WI38 (cell line): ENCODE measurements at regions not wholly inside any gene's neighbourhood (a gene's known extent, or its start where the extent isn't known, plus 50 kb on each side); places are given as distances from the start of the nearest gene placed in this dataset.

Source experiments
- H3K4me3 ChIP-seq: 2 replicates; pipeline ENCODE4 v1.5.1; 2011; ENCODE audit warnings: low read depth, mild to moderate bottlenecking, control low read depth, low read length
- TF ChIP-seq, protein P1 (sequence below): IDR thresholded peaks from 2 replicates; pipeline ENCODE4 v1.5.1; 2012; ENCODE audit warnings: low read depth, mild to moderate bottlenecking, control low read depth, low read length

DNA sequence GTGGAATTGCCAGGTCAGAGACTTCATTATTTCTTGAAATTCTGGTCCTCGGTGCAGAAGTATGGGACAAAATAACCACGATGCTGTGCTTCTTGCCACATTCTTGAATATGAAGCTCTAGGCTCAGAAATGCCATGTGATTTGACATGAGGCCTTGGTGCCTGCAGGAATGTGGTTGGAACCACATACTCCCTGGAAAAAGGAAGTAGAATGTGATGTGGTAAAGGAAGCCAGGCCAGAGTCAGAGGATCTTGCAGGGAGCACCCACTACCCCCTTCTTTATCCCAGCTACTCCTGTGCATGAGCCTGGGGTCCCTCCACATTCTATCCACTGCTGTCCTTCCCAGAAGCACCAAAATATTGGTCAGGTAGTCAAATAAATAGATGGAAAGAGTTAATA, 80.9 kb downstream of the FOXD1 start:
- TF ChIP-seq, protein P1, sequence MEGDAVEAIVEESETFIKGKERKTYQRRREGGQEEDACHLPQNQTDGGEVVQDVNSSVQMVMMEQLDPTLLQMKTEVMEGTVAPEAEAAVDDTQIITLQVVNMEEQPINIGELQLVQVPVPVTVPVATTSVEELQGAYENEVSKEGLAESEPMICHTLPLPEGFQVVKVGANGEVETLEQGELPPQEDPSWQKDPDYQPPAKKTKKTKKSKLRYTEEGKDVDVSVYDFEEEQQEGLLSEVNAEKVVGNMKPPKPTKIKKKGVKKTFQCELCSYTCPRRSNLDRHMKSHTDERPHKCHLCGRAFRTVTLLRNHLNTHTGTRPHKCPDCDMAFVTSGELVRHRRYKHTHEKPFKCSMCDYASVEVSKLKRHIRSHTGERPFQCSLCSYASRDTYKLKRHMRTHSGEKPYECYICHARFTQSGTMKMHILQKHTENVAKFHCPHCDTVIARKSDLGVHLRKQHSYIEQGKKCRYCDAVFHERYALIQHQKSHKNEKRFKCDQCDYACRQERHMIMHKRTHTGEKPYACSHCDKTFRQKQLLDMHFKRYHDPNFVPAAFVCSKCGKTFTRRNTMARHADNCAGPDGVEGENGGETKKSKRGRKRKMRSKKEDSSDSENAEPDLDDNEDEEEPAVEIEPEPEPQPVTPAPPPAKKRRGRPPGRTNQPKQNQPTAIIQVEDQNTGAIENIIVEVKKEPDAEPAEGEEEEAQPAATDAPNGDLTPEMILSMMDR, result no peak
- no peak overlapping the region for H3K4me3 ChIP-seq

DNA sequence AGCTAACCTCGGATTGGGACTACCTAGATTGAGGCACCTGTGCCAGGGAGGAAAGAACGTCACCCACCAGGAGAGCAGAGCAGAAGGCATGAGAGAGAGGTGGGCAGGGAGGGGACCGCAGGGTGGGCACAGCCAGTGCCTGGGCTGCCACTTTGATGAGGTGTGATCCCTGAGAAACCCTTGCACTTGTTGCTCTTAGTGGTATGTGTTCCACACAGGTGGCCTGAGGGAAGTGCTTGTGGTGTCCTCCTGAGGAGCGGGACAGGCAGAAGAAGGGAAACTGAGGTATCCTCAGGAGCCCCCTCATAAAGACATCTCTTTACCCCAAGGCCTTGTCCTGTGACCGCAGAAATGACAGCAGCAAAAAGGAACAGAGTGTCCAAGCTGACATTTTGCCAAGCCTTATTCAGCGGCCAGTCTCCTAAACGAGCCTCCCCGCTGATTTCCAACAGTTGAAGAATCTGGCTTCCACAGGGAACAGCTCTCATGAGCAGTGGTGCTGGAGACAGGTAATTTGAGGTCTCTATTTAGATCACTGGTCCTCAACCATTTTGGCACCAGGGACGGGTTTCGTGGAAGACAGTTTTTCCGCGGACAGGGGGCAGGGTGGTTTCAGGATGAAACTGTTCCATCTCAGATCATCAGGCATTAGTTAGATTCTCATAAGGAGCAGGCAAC, 82.4 kb downstream of the FOXD1 start:
- no peak overlapping the region for H3K4me3 ChIP-seq
- TF ChIP-seq, protein P1, result no peak

DNA sequence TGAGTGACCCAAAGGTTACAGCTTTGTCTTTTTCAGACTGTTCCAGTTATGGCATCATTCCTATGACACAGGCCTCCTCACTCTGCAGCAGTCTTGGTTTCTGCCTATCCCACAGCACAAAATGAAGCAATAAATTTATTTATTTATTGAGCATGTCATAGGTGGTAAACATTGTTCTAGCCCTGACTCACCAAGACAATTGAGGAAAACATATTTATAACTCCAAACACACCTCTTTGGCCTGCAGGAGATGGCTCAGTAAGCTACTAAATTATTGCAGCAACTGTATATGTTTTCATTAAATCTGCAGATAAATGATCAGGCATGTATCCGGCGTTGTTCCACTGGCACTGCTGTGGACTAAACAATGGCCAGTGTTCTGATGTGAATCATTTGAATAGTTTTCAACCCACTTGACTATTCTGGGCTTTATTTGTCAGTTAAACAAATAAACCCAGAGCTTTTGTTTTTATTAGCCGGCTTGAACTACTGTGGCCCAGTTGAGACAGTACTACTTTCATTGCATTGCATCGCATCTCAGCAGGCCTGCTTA, 83.2 kb downstream of the FOXD1 start:
- TF ChIP-seq, protein P1, result no peak
- H3K4me3 ChIP-seq, result no peak overlapping the region

DNA sequence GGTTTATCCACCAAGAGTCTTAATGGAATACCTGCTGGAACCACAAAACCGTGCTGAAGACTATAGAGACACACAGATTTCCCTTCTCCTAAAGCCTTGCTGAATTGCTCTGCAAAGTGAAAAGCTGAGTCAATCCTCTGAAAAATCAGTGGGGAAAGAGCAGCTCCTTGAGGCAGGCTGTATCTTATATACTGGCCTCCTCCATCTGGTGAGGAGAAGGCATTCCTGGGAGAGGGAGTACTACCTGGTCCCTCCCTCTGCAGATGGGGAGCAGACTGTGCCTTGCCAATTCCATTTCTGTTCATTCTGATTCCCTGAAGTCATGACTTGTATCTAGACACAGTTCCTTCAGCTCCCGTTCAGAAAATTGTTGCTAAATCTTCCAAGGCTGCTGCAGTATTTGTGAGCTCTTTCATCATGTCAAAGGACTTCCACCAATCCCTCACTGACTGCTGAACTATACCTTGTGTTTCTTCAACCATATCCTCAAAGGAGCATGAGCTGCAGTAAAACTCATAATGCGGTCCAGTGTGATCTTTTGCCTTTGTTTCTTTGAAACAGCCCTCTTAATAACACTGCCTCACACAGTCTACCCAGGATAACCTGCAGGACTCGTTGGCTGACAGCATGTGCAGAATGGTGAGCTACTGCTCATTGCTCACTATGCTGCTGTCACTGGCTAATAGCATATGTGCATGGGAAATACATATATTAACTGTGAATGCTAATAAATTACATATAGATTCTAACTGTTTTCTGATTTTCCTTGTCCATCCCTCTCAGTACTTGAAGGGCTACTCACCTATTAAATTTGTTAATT, 84.5 kb downstream of the FOXD1 start:
- TF ChIP-seq, protein P1, result no peak; the same call in 1 of the 2 replicates

DNA sequence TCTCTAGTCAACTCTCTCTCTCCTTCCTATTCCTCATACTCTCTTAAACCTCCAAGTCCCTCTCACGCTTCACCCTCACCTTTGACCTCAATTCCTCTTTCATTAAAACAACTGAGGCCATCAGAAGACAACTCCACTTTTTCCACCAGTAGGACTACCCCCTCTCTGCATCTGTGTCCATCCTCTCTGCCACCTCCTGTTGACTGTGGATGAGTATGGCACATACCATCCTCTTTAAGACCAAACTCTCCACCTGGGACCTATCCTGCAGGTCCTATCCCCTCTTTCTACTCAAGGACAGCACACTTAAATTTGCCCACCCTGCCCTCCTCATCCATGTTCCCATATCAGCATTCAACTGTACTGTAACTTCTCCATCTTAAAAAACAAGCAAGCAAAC, 89.2 kb downstream of the FOXD1 start:
- H3K4me3 ChIP-seq, result no peak overlapping the region
- TF ChIP-seq, protein P1, result no peak

More for the DNA sequence above, 84.5 kb downstream of the FOXD1 start:
- H3K4me3 ChIP-seq, result no peak overlapping the region

DNA sequence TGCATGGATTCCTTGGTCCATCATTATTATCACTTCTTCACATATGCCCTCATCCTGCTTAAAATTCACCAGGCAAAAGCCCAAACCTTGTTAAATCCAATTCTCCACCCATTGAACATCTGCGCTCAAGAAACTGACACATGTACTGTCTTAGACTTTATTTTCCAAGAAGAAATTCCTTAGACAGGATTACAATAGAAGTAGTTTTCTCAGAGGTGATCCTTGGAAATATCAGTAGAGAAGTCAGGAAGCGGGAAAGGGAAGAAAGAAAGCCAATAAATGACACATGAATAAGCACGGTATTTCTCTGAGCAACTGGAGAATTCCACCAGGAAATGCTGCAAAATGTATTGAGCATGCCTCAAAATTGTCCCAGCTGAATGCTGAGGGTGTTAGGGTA, 90.2 kb downstream of the FOXD1 start:
- TF ChIP-seq, protein P1, result no peak
- no peak overlapping the region for H3K4me3 ChIP-seq

DNA sequence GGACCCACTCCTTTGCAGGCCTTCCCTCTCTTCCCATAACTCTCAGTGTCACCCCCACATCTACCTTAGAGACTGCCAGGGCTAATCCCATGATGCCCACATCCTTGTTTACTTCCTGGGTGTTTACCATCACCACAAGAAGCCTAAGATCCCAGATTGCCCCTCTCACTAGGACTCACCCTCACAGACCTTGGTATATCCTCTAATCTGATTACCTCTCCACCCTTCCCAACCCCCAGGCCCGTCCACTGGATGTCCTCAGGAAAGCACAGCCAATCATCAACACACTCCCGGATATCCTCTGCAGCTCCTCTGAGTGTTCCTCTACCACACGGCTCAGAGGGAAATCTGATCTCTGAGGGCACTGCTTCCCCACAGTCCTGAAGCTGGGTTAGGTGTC, 91.0 kb downstream of the FOXD1 start:
- TF ChIP-seq, protein P1, result no peak
- no peak overlapping the region for H3K4me3 ChIP-seq
